ENCODE measurements at regions not wholly inside any gene's neighbourhood (a gene's known extent, or its start where the extent isn't known, plus 50 kb on each side); places are given as distances from the start of the nearest gene placed in this dataset.

DNA sequence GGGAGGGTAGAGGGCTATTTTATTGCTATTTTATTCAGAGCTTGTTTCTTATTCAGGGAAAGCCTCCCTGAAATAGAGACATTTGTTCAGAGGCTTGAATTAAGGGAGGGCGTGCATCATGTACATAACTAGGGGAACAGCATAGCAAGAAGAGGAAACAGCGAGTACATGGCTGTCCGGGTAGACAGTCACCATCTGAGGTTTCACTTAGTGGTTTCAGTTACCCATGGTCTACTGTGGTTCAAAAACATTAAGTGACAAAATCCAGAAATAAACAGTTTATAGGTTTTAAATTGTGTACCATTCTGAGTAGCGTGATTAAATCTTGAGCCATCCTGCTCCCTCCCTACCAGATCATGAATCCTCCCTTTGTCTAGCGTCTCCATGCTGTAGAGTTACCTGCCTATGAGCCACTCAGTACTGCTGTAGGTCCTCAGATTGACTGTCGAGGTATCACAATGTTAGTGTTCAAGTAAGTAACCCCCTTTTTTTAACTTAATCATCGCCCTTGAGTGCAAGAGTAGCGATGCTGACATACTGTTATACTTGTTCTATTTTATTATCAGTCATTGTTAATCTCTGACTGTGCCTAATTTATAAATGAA lies 791.5 kb downstream of the TFAP2A start:
- H3K4me1 ChIP-seq = no peaks in the 10 kb centered on the region
- no peak overlapping the region for H3K27ac ChIP-seq
- H3K9me3 ChIP-seq = peaks cover 0 to 12% of the 10 kb centered on the region in 2 donors
- TF ChIP-seq, protein P1, sequence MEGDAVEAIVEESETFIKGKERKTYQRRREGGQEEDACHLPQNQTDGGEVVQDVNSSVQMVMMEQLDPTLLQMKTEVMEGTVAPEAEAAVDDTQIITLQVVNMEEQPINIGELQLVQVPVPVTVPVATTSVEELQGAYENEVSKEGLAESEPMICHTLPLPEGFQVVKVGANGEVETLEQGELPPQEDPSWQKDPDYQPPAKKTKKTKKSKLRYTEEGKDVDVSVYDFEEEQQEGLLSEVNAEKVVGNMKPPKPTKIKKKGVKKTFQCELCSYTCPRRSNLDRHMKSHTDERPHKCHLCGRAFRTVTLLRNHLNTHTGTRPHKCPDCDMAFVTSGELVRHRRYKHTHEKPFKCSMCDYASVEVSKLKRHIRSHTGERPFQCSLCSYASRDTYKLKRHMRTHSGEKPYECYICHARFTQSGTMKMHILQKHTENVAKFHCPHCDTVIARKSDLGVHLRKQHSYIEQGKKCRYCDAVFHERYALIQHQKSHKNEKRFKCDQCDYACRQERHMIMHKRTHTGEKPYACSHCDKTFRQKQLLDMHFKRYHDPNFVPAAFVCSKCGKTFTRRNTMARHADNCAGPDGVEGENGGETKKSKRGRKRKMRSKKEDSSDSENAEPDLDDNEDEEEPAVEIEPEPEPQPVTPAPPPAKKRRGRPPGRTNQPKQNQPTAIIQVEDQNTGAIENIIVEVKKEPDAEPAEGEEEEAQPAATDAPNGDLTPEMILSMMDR (IDR thresholded peaks at IDR 0.05) = no peak
- no peaks in the 10 kb centered on the region for H3K36me3 ChIP-seq
- no peak overlapping the region for H3K4me3 ChIP-seq
- no peaks in the 10 kb centered on the region for H3K27me3 ChIP-seq
- no peak for DNase-seq (ENCODE audit: low spot score)

DNA sequence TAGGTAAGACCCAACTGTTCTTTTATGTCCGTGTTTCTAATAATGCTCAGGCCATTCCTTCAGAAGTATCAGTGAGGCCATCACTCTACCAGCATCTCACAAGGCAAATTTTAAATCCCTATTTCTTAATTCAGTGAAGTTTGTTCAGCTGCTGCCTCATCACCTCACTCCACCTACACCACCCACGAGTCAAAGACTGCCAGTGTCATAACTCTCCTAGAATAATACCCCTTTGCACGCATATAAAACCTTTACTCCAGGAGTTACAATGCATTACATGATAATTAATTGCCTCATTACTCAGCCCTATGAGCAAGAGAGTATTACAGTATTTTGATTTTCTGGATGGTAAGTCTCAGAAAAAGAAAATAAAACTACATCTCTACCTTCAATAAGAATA lies 793.6 kb downstream of the TFAP2A start:
- no peak for DNase-seq (ENCODE audit: low spot score)
- TF ChIP-seq, protein P1 (IDR thresholded peaks at IDR 0.05) = no peak
- H3K27ac ChIP-seq = no peak overlapping the region
- H3K36me3 ChIP-seq = no peaks in the 10 kb centered on the region
- H3K9me3 ChIP-seq = peaks cover 0 to 12% of the 10 kb centered on the region in 2 donors
- H3K4me1 ChIP-seq = no peaks in the 10 kb centered on the region
- H3K4me3 ChIP-seq = no peak overlapping the region
- H3K27me3 ChIP-seq = no peaks in the 10 kb centered on the region

DNA sequence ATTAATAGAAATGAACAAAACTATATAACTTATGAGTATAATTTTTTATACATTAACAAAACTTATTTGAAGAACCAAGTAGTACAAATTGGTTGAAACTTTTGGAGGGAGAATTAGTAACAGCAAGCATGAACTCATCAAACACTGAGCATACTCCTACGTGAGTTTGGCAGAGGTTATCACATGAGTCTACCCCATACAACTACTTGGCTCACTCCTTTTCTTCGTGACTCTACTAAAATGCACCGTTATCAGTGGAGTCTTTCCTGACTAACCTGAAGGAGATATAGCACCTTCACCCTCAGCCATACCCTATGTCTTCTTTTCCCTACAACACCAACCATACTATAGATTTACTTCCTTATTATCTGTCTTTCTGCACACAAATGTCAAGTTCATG lies 794.2 kb downstream of the TFAP2A start:
- H3K27ac ChIP-seq = no peak overlapping the region
- no peak for DNase-seq (ENCODE audit: low spot score)
- H3K4me1 ChIP-seq = no peaks in the 10 kb centered on the region
- TF ChIP-seq, protein P1 (IDR thresholded peaks at IDR 0.05) = no peak
- H3K36me3 ChIP-seq = no peaks in the 10 kb centered on the region
- H3K9me3 ChIP-seq = peaks cover 0 to 7% of the 10 kb centered on the region in 2 donors
- no peak overlapping the region for H3K4me3 ChIP-seq
- H3K27me3 ChIP-seq = no peaks in the 10 kb centered on the region

DNA sequence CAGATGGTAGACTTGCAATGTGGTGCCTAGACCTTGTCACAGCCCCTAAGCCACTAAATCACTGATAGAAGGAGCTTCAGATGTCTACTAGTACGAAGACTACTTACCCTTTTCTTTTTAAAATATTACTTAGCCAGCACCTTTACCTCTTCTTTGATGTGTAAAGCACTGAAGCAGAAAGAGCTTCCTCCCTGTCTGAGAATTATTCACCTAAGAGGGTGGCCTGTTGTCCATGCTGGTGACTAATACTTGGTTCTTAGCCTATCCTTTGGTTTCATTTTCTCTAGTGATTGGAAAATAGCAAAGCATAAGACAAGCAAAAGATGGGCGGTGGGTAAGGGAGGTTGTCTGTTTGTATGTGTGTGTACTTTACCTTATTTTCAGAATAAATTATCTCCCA lies 794.6 kb downstream of the TFAP2A start:
- H3K9me3 ChIP-seq = peaks cover 0 to 3% of the 10 kb centered on the region in 2 donors
- TF ChIP-seq, protein P1 (IDR thresholded peaks at IDR 0.05) = no peak
- H3K4me3 ChIP-seq = no peak overlapping the region

DNA sequence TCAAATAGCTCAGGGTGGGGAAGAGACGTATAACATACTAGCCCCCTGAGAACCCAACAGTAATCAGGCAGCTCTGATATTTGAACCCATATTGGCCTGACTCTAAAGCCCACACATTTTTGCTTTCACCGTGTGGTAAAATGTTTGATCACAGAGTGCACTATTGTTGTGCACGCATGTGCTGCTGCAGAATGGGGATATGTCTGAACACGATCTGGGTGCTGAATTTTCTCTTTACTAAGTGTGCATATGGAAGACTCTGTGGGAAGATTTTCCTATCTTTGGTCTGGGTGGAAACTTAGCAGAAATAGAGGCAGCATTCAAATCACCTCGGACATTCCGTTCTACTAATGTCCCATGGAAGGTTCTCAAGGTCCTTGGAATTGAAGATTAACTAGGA lies 800.1 kb downstream of the TFAP2A start:
- H3K27ac ChIP-seq = no peak overlapping the region
- TF ChIP-seq, protein P1 (IDR thresholded peaks at IDR 0.05) = no peak
- DNase-seq (ENCODE audit: low spot score) = no peak
- H3K4me3 ChIP-seq = no peak overlapping the region
- no peaks in the 10 kb centered on the region for H3K27me3 ChIP-seq
- H3K36me3 ChIP-seq = no peaks in the 10 kb centered on the region
- no peaks in the 10 kb centered on the region for H3K4me1 ChIP-seq
- no peaks in the 10 kb centered on the region for H3K9me3 ChIP-seq

More for the DNA sequence above, 794.6 kb downstream of the TFAP2A start:
- no peaks in the 10 kb centered on the region for H3K36me3 ChIP-seq
- no peaks in the 10 kb centered on the region for H3K4me1 ChIP-seq
- no peak overlapping the region for H3K27ac ChIP-seq
- no peaks in the 10 kb centered on the region for H3K27me3 ChIP-seq
- no peak for DNase-seq (ENCODE audit: low spot score)

DNA sequence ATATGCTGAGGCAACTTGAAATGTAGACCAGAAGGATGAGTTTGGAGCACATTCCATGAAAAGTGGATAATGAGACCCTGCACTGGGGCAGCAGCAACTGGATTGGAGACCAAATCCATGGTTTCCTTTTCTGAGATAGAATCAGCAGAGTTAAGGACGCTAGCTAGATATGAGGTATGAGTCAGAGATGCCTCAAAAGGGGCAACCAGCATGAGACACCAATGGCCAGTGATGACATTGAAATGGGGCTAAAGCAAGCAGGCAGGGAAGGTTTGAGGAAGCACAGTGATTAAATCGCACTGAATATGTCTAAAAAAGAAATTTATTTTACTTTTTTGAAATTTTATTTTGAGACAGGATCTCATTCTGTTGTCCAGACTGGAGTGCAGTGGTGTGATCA lies 802.4 kb downstream of the TFAP2A start:
- Histone ChIP-seq H3K27me3 (no peaks in the 10 kb centered on the region), H3K4me1 (no peaks in the 10 kb centered on the region), H3K4me3 (no peak overlapping the region), H3K9me3 (no peaks in the 10 kb centered on the region), H3K36me3 (no peaks in the 10 kb centered on the region), H3K27ac (no peak overlapping the region)
- TF ChIP-seq, protein P1 (IDR thresholded peaks at IDR 0.05) = no peak
- no peak for DNase-seq (ENCODE audit: low spot score)
